ENCODE measurements at regions not wholly inside any gene's neighbourhood (a gene's known extent, or its start where the extent isn't known, plus 50 kb on each side); places are given as distances from the start of the nearest gene placed in this dataset.

- DNase-seq (ENCODE audit: low read depth): no peak
These were observed 877.2 kb downstream of the TLE4 start for GRCh38 chr9:80448996-80449395.

GRCh38 chr9:80447876-80448275 lies 876.1 kb downstream of the TLE4 start:
- DNase-seq (ENCODE audit: low read depth): no peak

- peak; percentile 26 for DNase-seq (ENCODE audit: low read depth)
These were observed 869.0 kb downstream of the TLE4 start for GRCh38 chr9:80440724-80441123.

- DNase-seq (ENCODE audit: low read depth): no peak
These were observed 866.1 kb downstream of the TLE4 start for GRCh38 chr9:80437825-80438224.

- DNase-seq (ENCODE audit: low read depth): no peak
These were observed 865.4 kb downstream of the TLE4 start for GRCh38 chr9:80437091-80437640.

GRCh38 chr9:80435591-80435990 lies 863.8 kb downstream of the TLE4 start:
- no peak for DNase-seq (ENCODE audit: low read depth)

- no peak for DNase-seq (ENCODE audit: low read depth)
These were observed 855.2 kb downstream of the TLE4 start for GRCh38 chr9:80426992-80427391.

- no peak for DNase-seq (ENCODE audit: low read depth)
These were observed 845.5 kb downstream of the TLE4 start for GRCh38 chr9:80417211-80417773.

- no peak for DNase-seq (ENCODE audit: low read depth)
These were observed 838.3 kb downstream of the TLE4 start for GRCh38 chr9:80410106-80410505.

GRCh38 chr9:80407220-80407619 lies 835.5 kb downstream of the TLE4 start:
- no peak for DNase-seq (ENCODE audit: low read depth)

- no peak for DNase-seq (ENCODE audit: low read depth)
These were observed 829.5 kb downstream of the TLE4 start for GRCh38 chr9:80401243-80401642.

GRCh38 chr9:80400624-80401230 lies 829.0 kb downstream of the TLE4 start:
- DNase-seq (ENCODE audit: low read depth): no peak

GRCh38 chr9:80399606-80400005 lies 827.8 kb downstream of the TLE4 start:
- DNase-seq (ENCODE audit: low read depth): no peak

GRCh38 chr9:80387828-80388227 lies 816.1 kb downstream of the TLE4 start:
- no peak for DNase-seq (ENCODE audit: low read depth)

GRCh38 chr9:80385246-80385645 lies 813.5 kb downstream of the TLE4 start:
- no peak for DNase-seq (ENCODE audit: low read depth)

- DNase-seq (ENCODE audit: low read depth): no peak
These were observed 811.6 kb downstream of the TLE4 start for GRCh38 chr9:80383331-80383730.

GRCh38 chr9:80382211-80382891 lies 810.6 kb downstream of the TLE4 start:
- DNase-seq (ENCODE audit: low read depth): no peak

- DNase-seq (ENCODE audit: low read depth): no peak
These were observed 808.5 kb downstream of the TLE4 start for GRCh38 chr9:80380301-80380700.

GRCh38 chr9:80378669-80379293 lies 807.0 kb downstream of the TLE4 start:
- peak; percentile 26 for DNase-seq (ENCODE audit: low read depth)

GRCh38 chr9:80376180-80376579 lies 804.4 kb downstream of the TLE4 start:
- no peak for DNase-seq (ENCODE audit: low read depth)

- no peak for DNase-seq (ENCODE audit: low read depth)
These were observed 803.7 kb downstream of the TLE4 start for GRCh38 chr9:80375477-80375876.

GRCh38 chr9:80369641-80370040 lies 797.9 kb downstream of the TLE4 start:
- DNase-seq (ENCODE audit: low read depth): peak; percentile 56

GRCh38 chr9:80366626-80367025 lies 794.9 kb downstream of the TLE4 start:
- no peak for DNase-seq (ENCODE audit: low read depth)
